Right ventricle myocardium inferior (tissue), 1 donor: ENCODE measurements at regions not wholly inside any gene's neighbourhood (a gene's known extent, or its start where the extent isn't known, plus 50 kb on each side); places are given as distances from the start of the nearest gene placed in this dataset.
"Not testable (repeated sequence)": the region's sequence is repeated elsewhere in the genome, so short reads cannot be mapped to it uniquely, and the experiment has no call there.

ENCODE experiments used
- ATAC-seq: fragments of 200-7000 bp; cut with Tn5 transposase; one replicate; pipeline ENCODE4 v1.9.1; 2020; ENCODE audit warnings: mild to moderate bottlenecking, moderate library complexity
- DNase-seq: peaks from one replicate; pipeline ENCODE4 v3.0.0; 2021; ENCODE audit errors: missing footprints
- intact Hi-C: fragments of 100-400 bp; cut with DNase I; formaldehyde crosslinking; loops from one replicate; pipeline ENCODE4 v1.11.0; 2022
- donor health status: DM: no; HTN: yes; CAD: no; lungs with severe emphysema.

DNA sequence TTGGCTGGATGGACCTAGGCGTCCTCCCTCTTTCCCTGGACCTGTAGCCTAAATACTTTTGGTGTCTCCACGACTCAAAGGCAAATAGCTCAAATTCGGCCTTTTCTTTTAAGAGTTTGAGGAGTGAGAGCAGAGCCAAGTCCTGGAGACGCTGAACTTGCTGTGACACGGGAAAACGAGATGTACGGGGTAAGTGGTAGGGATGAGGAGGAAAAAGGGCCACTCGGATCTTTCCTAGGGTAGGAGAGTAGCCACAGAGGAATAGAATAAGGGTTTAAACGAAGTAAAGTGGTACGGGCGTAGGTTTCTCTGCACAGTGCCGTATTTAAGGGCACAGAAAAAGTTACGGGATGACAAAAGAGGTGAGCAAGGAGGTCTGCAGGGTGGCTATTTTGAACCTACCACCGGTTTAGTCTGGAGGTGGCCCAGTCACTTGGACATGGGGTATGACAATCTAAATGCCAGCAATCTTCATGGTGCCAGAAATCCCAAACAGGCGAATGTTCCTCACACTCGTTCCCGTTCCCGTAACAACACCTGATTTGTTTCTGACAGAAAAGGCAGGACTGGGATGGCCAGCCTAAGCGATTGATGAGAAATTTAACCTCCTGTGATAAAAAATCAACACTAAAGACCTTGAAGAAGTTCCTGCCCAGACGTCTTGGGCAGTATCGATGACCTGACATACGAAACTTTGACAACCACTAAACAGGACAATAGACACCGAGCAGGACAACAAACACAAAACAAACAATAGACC lies 149.3 kb downstream of the TRIM27 start:
- no peak for DNase-seq
- ATAC-seq: no peak

DNA sequence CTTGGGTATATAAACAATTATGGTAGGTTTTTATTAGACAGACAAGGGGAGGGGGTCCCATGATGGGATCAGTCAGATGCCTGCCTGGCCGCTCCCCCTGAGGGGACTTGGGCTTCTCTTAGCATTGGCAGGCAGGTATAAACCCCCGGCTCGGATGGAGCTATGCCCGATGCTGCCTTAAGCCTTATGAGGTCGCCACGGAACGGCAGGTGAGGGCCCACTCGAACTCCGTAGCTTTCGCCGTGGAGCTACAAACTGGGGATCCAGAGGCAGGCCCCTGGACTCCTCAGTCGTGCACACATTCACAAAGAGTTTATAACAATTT lies 148.8 kb downstream of the TRIM27 start:
- intact Hi-C loops: no loop called here
- ATAC-seq: no peak
- DNase-seq: no peak

More for the DNA sequence above, 149.3 kb downstream of the TRIM27 start:
- intact Hi-C loops: no loop called here

DNA sequence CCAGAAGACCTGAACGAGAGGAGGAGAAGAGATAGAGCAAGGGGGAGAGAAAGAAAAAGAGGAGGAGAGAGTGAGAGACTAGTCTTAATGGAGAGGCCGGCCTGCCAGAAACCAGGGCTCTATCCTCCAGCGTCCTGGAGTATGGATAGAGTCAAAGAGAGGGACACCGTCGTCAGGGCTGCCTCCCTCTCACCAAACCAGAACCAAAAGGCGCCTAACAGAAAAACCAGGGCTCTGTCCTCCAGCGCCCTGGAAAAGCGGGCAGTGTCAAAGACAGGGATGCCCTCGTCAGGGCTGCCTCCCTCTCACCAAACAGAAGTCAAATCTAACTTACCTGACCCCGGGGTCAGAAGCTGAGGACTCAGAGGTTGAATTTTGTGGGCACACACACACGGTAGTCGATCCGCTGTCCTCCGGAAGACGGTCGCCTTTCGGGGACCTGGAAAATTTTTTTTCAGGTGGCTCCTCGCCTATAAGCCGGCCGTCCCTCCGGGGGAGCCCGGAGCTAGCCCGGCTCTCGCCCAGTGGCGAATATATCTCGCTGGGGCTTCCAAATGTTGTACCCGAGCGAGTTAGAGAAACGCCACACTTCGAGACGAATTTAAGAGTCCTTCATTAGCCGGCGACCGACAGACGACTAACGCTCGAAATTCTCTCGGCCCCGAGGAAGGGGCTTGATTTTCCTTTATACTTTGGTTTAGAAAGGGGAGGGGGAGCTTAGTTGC lies 148.2 kb downstream of the TRIM27 start:
- intact Hi-C loops: no loop called here
- DNase-seq: no peak
- ATAC-seq: no peak

DNA sequence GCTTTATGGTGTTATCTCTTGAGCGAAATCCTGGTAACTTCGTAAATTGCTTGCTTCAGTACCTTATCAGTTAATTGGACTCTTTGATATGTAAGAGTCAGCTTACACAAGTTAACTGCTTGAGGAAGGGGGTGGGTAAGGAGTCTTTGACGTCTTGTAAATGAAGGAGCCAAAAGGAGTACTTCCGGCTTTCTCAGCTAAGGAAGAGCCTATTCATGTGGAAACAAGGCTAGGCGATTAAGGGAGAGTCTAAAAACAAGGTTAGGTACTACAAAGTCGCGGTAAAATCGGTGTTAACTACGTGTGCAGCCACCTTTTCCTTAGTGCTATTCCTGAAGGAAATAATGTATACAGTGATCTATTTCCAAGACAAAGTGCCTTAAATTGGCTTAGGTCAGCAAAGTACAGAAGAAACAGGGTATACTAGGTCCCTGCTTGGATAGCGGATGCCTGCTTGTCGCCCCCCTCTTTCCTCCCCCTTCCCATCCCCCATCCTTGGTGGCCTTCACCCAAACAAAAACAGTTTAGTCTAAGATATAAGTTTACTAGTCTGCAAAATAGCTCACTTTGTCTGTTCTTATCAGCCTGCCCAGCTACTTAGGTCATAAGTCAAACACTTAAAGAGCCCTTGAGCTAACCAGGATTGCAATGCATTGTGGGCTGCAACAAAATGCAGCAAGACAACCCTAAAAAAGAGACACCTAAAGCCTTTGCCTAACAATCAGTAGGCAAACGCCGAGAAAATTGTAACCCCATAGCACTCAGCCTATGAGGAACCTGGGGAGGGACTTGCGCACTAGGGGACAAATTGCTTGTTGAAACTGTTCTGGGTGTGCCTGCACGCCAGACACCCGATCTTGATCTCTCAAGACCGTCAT lies 147.3 kb downstream of the TRIM27 start:
- ATAC-seq (no peak), DNase-seq (no peak)
- intact Hi-C loops: no loop called here

DNA sequence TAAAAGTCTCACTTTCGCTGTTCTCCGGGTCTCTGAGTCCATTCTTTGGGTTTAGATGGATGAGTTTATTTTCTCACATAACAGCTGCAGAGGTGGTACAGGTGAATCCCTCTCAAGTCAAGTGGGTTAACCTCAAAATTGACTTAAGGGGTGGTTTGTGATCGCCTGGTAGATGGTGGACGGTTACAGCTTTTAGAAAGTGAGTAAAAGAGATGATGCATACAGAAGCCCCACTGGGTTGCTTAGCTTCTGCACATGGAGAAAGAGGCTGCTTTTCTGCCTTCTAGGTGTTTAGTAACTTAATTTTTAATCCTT lies 146.7 kb downstream of the TRIM27 start:
- intact Hi-C loops: no loop called here
- ATAC-seq: no peak
- DNase-seq: no peak

DNA sequence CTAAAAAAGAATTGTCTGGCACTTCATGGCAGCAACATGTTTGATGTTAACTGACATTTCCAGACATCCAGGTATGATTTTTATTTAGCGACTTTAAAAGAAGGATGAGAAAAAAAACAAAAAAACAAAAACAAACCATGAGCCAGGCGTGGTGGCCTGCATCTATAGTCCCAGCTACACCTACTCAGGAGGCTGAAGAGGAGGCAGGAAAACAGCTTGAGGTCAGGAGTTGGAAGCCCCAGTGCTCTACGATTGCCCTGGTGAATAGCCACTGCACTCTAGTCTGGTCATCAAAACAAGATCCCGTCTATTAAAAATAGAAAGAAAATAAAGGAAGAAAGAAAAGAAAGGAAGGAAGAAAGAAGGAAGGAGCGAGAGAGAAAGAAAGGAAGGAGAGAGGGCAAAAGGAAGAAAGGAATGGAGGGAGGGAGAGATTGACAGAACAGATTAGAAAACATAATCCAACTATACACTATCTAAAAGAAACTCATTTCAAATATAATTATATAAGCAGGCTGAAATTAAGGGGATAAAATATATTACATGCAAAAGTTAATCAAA lies 141.6 kb downstream of the TRIM27 start:
- intact Hi-C loops: no loop called here
- no peak for ATAC-seq

DNA sequence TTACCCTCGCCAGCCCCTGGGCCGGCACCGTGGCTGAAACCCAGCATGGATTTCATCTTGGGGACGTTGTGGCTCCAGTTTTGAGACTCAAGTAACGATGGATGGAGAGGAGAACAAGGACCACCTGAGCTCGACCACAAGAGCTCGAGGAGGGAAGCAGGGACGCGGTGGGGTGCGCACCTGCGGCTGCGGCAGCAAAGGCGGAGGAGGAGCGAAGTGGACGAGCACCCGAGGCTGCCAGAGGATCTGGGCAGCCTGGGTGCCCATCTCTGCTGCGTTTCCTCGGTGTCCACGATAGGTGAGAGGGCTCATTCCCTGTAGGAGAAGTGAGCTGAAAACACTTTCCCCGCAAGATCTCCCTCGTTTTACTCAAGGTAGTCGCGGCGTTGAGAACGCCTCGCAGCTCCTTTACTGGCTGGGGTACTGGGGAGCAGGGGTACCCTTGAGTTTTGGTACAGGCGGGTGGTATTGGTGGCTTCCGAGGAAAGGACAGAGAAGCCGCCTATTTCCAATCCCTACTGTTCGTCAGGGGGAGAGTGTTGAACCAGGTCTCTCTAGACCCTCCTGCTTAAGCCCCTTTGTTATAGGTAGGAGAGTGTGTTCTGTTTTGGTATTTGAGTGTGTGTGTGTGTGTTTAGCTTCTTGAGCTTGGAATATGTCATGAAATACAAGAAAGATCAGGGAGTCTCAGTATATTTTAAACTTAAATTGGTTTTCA lies 137.7 kb downstream of the TRIM27 start:
- DNase-seq (no peak), ATAC-seq (no peak)
- intact Hi-C loops: no loop called here

More for the DNA sequence above, 141.6 kb downstream of the TRIM27 start:
- no peak for DNase-seq

DNA sequence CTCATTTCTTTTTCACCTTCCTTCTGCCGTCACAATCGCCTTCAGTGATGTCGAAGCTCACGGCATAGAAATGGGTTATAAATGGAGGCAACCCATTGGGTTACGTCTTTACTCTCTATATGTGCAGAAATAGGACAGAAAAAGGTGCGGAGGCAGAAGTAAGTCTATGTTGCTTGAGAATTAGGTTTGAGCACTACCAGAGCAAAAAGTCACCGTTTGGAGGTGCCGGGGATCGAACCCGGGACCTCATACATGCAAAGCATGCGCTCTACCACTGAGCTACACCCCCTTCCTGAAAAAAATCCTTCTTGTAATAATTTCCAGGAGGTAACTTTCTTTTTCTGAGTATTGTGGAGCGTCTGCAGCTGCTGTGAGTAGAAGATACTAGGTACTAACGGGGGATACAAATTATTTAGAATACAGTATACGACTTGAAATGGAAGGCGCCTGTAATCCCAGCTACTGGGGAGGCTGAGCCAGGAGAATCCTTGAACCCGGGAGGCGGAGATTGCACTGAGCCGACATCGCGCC lies 134.2 kb downstream of the TRIM27 start:
- no peak for DNase-seq
- intact Hi-C loops: no loop called here
- no peak for ATAC-seq

DNA sequence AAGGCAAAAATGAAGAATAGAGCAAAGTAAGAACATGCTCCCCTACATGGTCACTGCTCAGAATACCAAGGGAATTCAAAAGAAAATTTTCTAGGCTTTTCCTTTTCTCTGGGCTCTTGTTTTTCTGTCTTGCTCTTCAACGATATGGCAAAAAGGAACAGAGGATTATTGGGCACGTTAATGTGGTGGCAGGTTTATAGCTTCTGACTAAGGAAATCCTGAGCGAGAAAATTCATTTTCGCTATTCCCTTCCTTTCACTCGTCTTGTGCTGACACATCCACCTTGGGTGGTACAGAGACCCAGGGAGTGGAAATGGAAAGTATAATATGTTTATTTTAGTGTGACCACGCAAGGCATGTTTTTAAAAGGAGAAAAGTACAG lies 132.8 kb downstream of the TRIM27 start:
- ATAC-seq: no peak
- intact Hi-C loops: no loop called here
- DNase-seq: no peak

DNA sequence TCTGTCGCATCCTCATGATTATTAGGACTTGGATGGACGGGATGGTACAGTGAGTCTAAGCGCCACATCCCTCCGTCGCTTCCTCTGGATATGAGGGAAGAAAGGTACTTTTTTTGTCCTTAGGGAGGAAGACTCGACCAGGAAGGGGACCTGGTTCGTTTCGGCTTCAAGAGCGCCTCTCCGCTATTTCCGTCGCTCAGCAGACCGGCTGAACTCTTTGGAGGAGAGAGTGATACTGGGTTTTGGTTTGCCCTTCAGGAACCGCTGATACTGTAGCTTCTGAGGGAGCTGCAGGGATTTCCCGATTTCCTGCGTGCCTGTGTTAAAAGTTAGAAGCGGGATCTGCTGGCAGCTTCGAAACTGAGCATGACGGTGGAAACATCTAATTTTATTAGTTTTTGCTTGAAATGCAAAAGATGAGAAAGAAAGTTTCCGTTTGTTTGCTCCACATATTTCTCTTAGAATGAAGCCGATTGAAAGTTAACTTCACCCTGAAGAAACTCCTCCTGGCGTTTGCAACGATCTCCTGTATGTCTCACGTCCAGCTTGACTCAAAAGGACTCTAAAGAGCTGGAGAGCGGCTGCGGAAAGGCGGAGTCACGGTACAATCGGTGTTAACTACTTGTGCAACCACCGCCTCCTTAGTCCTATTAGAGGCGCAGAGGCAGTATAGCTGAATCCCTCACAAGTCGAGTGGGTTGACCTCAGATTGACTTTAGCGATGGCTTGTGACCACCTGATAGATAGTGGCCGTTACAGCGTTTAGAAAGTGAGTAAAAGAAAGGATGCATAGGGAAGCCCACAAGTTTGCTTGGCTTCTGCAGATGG lies 129.4 kb downstream of the TRIM27 start:
- ATAC-seq (no peak), DNase-seq (no peak)
- intact Hi-C loops: no loop called here

DNA sequence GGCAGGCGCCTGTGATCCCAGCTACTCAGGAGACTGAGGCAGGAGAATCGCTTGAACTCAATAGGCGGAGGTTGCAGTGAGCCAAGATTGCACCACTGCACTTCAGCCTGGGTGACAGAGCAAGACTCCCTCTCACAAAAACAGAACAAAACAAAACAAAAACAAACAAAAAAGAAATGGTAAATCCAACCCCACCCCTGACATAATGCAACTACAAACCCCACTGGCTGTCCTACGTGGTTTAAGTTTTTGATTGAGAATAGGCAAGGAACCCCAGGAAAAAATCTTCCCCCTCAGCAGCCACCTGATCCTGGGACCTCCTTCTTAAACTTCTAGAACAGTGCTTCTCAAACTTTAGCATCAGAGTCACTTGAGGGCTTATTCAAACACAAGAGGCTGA lies 123.1 kb downstream of the TRIM27 start:
- ATAC-seq, intact Hi-C loops, DNase-seq: not testable (repeated sequence)

DNA sequence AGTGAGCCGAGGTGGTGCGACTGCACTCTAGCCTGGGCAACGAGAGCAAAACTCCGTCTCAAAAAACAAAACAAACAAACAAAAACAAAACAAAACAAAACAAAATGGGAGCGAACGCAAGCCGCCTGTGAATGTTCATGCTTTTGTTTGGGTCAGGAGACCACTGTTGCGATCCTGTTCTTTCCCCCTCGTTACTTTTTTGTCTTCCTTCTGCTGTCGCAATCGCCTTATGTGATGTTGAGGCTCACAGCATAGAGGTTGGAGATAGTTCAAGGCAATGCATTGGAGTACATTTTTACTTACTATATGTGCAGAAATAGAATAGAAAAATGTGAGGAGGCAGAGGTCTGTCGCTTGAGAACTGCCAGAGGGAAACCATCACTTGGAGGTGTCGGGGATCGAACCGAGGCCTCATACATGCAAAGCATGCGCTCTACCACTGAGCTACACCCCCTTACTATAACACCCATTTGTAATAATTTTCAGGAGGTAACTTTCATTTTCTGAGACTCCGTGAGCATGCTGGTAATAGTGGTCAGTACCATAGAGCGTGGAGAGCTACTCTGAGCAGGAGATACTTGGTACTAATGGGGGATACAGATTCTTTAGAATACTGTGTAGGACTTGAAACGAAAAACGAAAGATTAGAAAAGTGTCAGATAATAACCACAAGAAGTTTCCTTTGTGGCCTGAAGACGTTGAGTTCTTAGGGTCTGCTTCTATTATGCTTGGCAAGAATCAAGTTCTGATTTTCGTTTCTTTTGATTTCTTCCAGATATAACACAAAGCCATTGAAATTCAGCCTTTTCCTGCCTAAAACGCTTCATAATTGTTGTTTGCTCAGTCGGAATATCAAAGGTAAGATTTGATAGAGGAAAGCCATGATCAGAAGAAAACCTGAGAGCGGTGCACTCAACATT lies 121.1 kb downstream of the TRIM27 start:
- DNase-seq (no peak), ATAC-seq (no peak)
- intact Hi-C loops: no loop called here

DNA sequence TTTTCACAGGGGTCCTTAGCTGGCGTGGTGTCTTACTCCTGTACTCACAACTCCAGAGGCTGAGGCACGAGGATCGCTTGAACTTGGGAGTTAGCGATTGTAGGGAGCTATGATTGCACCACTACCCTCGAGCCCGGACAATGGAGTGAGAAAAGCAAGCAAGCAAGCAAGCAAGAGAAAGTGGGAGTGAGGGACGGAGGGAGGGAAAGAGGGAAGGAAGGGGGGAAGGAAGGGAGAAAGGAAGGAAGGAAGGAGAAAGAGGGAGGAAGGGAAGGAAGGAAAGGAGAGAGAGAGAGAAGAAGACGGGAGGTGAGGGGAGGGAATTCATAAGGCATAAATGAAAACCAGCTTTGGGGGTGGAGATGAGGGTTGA lies 120.5 kb downstream of the TRIM27 start:
- DNase-seq (no peak), ATAC-seq (no peak)
- intact Hi-C loops: no loop called here

DNA sequence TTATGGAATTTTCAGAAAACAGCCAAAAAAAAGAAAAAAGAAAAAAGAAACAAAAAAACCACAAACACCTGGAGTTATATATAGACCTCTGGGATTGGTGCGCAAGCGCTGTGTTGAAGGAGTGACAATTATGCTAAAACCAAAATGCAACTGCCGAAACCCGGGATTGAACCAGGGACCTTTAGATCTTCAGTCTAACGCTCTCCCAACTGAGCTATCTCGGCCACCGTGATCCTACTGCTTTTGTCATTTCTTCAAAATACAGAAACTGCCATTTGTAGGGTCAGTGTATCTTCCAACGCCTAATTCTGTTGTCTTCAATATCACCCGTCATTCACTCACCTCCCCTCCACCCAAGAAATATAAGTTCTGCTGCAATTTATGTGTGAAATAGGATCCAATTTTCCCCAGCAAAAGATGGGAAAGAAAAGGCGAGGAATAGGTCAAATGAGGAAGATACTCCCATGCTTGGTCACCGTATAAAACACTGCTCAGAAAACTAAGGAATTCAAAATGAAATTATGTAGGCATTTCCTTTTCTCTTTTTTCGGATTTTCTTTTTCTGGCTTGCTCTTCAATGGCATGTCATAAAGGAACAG lies 116.0 kb downstream of the TRIM27 start:
- intact Hi-C loops: no loop called here

DNA sequence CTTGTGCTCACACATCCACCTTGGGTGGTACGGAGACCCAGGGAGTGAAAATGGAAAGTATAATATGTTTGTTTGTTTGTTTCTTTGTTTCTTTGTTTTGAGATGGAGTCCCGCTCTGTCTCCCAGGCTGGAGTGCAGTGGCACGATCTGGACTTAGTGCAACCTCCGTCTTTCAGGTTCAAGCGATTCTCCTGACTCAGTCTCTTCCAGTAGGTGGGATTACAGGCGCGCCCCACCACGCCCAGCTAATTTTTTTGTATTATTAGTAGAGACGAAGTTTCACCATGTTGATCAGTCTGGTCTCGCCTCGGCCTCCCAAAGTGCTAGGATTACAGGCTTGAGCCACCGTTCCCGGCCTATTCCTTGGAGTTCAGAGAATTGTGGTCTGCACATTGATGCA lies 115.4 kb downstream of the TRIM27 start:
- intact Hi-C loops: no loop called here
- ATAC-seq (no peak), DNase-seq (no peak)

More for the DNA sequence above, 116.0 kb downstream of the TRIM27 start:
- ATAC-seq (no peak), DNase-seq (no peak)

DNA sequence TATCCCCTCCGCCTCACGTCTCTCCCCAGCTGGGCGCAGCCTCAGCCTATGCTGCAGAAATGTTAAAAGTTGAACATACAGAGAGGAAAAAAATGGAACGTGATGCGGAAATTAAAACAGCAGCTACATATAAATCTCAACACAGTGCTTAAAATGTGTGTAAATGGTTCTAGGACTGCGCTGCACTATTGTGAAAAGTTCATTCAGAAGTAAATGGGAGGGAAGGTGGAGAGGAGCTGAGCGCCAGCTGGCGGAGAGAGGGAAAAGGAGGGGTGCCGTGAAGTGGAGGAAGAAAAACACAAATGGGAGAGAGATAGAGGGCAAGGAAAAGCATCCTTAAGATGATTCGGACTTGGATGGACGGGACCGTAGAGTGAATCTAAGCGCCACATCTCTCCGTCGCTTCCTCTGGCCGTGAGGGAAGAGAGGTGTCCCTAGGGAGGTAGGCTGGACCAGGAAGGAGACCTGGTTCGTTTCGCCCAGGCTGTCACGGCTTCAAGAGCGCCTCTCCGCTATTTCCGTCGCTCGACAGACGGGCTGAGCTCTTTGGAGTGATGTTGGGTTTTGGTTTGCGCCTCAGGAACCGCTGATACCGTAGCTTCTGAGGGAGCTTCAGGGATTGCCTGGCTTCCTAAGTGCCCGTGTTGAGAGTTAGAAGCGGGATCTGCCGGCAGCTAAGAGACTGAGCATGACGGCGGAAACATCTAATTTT lies 113.7 kb downstream of the TRIM27 start:
- DNase-seq (no peak), ATAC-seq (no peak)
- intact Hi-C loops: no loop called here
